Inflammatory macrophage treated with lipopolysaccharide for 1 hour (primary cell): ENCODE measurements at regions not wholly inside any gene's neighbourhood (a gene's known extent, or its start where the extent isn't known, plus 50 kb on each side); places are given as distances from the start of the nearest gene placed in this dataset.
A peak's percentile ranks its signal among the peaks of the same experiment; 100 is the strongest.

Experiments
- DNase-seq, 2 donors: peaks; one replicate each; pipeline ENCODE4 v3.0.0-alpha.2; 2020 to 2022

DNA sequence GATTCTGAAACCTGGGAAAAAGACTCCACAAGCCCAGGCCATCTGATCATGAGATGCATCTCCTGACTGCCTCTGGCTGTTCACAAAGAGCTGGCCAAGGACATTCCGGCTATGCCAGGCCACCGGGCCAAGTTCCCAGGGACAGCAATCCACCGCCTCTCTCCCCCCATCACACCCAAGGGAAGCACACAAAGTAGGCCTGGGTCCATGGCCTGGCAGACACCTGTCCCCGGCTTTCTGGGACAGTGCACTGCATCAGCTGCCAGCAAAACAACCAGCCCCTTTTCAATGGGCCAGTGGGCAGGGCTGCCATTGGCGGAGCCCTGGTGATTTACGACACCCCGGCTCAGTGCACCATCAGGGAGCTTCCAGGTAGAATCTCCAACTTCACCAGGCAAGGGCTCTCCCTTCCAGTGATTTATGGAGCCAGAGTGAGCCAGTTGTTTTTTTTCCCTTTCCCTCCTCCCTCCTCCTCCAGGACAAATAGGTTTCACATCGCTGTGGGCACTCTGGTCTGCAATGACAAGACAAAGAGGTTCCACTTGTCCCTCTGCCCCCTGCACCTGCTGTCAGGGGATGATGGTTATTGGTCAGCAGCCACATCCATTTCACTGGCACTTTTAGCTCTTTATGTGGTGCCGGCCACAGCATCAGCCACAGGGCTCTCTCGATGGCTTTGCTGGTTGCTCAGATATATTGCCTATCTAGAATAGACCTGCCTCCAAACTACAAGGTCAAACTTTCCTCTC, 149.6 kb downstream of the SLC38A6 start:
- no peak for DNase-seq

DNA sequence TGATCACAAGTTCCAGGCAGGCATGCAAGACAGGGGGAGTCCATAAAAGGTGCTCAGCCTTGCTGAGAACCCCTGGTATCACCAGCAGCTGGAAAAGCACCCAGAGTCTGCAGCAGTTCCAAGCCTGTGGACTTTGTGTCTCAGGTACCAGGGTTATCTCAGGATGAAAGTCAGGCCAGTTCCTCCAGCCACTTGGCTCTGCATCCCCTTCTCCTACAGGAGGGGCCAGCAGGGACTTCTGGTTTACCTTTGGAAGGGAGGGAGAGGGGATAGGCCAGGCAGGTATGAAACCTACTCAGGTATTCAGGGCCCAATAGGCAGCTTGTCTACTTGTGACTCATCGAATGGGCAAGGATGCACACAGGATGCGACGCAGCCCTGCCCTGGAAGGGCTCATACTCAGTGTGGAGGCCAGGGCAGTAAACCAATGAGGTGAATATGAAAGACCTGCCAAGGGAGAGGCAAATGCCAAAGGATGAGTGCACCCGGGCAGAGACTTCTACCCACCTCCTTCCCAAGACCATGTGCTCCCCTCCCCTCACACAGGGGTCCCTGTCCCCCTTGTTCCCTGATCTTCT, 148.2 kb downstream of the SLC38A6 start:
- DNase-seq = no peak

DNA sequence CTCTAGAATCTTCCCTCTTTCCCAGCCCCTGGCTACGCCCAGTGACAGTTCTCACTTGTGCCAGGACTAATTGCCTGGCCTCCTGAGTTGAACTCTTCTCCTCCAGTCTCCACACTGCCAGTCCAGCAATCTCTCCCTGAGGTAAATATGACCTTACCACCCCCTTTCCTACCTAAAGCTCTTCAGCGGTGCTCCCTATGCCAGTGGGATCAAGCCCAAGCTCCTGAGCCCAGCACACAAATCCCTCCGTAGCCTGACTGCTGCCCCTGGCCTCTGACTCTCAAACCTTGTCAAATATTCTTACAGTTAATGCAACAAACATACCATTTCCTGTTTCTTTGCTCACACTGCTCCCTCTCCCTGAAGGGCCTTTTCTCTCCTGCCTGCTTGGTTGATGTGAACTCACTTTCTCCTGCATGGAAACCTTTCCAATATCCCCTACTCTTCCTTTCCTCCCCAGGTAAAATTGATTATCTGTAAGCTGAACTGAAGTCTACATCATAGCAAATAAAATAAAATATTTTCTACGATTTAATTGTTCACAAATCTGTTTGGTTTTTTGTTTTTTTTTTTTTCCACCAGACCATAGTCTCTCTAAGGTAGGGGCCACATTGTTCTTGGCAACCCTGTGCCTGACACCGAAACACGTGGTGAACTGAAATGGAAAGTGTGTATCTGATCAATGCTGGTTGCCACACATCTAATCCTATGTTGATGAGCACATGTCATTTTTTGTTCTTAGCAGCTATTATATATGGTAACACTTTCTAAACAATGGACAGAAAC, 147.5 kb downstream of the SLC38A6 start:
- no peak for DNase-seq

- DNase-seq = no peak
Observed at GRCh38 chr14:61126603-61127498, 145.8 kb downstream of the SLC38A6 start.

GRCh38 chr14:61125867-61126572, 145.0 kb downstream of the SLC38A6 start:
- DNase-seq = no peak

GRCh38 chr14:61125041-61125866, 144.2 kb downstream of the SLC38A6 start:
- no peak for DNase-seq

GRCh38 chr14:61122862-61123261, 141.8 kb downstream of the SLC38A6 start:
- no peak for DNase-seq

DNA sequence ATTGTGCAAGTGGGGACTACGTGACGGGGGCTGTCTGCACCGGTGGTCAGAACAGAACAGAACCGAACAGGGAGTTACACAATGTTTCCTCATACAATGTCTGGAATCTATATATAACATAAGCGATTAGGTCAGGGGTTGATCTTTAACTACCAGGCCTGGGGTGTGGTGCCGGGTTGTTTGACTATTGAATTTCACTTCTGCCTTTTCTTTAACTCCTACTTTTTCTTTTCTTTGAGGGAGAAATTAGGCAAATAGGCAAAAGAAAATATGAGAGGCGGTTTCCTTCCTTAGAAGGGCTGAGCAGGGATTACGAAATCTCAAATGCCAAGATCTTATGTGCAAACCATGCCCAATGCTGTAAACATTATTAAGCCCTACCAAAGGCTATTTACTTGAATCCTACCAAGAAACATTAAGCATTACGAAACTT, 140.3 kb downstream of the SLC38A6 start:
- DNase-seq = peak; percentile 83 to 94

- DNase-seq = peak; percentile 49 to 63
Observed at GRCh38 chr14:61120576-61120975, 139.5 kb downstream of the SLC38A6 start.

DNA sequence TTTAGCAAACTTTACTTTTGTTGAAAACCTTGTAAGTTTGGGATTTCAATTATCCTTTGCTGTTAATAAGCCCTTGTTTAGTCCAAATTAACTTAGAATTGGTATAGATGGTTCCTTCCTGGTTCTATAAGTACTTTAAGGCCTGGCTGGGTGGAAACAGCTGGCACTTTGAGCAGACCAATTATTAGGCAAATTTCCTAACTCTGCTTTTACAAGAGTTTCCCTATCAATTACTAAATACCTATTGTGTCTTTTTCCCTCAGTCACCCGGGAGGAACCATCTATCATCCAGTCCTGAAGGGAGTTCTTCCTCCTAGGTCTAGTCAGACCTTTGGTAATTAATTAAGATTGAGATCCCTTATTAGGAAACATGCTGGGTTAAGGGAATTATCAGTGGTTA, 138.0 kb downstream of the SLC38A6 start:
- DNase-seq = peak in 1 of 2 donors; percentile 32

GRCh38 chr14:61116369-61116768, 135.3 kb downstream of the SLC38A6 start:
- DNase-seq = no peak

DNA sequence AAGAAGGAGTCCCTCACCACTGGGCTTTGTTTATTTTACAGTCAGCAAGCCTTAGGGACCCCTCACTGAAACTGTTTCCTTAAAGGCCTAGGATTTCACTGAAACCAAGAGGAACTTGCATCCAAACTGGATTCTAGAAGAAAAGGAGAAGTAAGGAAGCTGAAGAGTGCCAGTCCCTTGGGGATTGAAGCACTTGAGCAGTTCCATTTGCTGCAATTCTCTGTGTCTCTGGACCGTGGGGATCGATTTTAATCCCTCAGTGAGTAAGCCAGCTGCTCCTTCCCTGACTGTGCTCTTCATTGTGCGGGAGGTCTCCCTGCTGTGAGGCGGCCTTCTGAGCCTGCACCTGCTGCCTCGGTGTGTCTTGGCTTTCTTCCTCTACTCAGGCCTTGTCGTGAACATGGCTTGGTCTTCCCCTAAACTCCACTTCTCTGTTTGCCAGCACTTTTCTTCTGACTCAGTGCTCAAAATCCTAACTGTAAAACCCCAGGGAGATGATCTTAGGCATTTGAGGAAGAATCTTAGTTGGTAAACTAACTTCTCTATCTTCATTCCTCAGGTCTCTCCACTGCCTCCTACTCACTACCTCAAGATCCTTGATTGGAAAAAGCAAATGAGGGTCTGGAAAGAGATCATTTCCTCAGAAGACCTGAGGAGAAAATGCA, 132.6 kb downstream of the SLC38A6 start:
- DNase-seq = peak; percentile 58 to 61

- DNase-seq = no peak
Observed at GRCh38 chr14:61112506-61112905, 131.5 kb downstream of the SLC38A6 start.

DNA sequence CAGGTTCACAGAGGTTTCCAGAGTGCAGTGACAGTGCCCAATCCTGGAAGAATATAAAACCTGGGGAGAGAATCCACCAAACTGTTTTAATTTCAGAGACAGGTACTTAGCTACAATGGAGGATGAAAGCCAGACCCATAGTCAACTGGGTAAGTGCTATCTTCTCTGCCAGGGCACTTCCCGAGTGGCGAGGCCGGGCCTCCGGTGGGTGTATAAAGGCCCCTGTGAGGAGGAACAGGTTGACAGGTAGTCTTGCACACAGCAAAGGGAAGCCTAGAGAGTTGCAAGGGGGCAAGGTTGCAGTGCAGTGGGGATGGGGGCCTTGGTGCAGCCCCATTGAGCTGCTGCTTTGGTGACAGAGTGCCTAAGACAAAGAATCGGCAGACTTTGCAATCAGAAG, 130.7 kb downstream of the SLC38A6 start:
- DNase-seq = no peak

GRCh38 chr14:61111209-61111665, 130.2 kb downstream of the SLC38A6 start:
- no peak for DNase-seq

GRCh38 chr14:61110316-61111082, 129.5 kb downstream of the SLC38A6 start:
- DNase-seq = no peak

- no peak for DNase-seq
Observed at GRCh38 chr14:61109288-61109687, 128.2 kb downstream of the SLC38A6 start.

- DNase-seq = no peak
Observed at GRCh38 chr14:61108496-61109141, 127.6 kb downstream of the SLC38A6 start.

GRCh38 chr14:61107869-61108493, 126.9 kb downstream of the SLC38A6 start:
- DNase-seq = no peak
